Tibial nerve (tissue), 4 donors: ENCODE measurements at regions not wholly inside any gene's neighbourhood (a gene's known extent, or its start where the extent isn't known, plus 50 kb on each side); places are given as distances from the start of the nearest gene placed in this dataset.

Experiments used
- CTCF ChIP-seq, 5 experiments: fragments of 200-600 bp in 3 of 5; fragments of 450-650 bp in 2 of 5; sonication (generic) in 3 of 5; IDR thresholded peaks; one replicate each; pipeline ENCODE4 v1.5.1; 2016 to 2019; ENCODE audit warnings: antibody characterized with exemption in 5 of 5, mild to moderate bottlenecking in 3 of 5, moderate library complexity in 2 of 5
- EP300 ChIP-seq, 2 donors: sonication (generic); formaldehyde crosslinking; IDR thresholded peaks; one replicate each; pipeline ENCODE4 v1.6.1; 2017; ENCODE audit warnings: antibody characterized with exemption in 2 of 2, mild to moderate bottlenecking in 1 of 2
- POLR2A ChIP-seq, 2 donors: fragments of 450-650 bp; IDR thresholded peaks; one replicate each; pipeline ENCODE4 v1.6.1; 2017; ENCODE audit warnings: antibody characterized with exemption in 2 of 2, mild to moderate bottlenecking in 2 of 2, moderate library complexity in 2 of 2

- TF ChIP-seq CTCF (IDR thresholded peaks at IDR 0.05) (no peak), POLR2A (IDR thresholded peaks at IDR 0.05) (no peak), EP300 (IDR thresholded peaks at IDR 0.05) (no peak)
Measured at GRCh38 chr1:165063181-165063965, 293.1 kb downstream of the LMX1A start.
